D721Med (cell line): ENCODE measurements at regions not wholly inside any gene's neighbourhood (a gene's known extent, or its start where the extent isn't known, plus 50 kb on each side); places are given as distances from the start of the nearest gene placed in this dataset.
"Not testable (repeated sequence)": the region's sequence is repeated elsewhere in the genome, so short reads cannot be mapped to it uniquely, and the experiment has no call there.

Experiments used
- DNase-seq: peaks from one replicate; pipeline ENCODE4 v3.0.0; 2011; ENCODE audit warnings: low spot score; ENCODE audit not compliant: insufficient read length
- FAIRE-seq: peaks from 2 replicates; lab custom pipeline; 2011; peaks lifted over from hg19 to GRCh38; lab: Jason Lieb, UNC

- FAIRE-seq, DNase-seq: not testable (repeated sequence)
Measured at GRCh38 chr21:5013455-5014304, 5507.7 kb upstream of the TPTE start.

GRCh38 chr21:5015187-5015586 lies 5506.2 kb upstream of the TPTE start:
- not testable (repeated sequence) for FAIRE-seq, DNase-seq

- not testable (repeated sequence) for FAIRE-seq, DNase-seq
Measured at GRCh38 chr21:5019120-5019519, 5502.3 kb upstream of the TPTE start.

GRCh38 chr21:5021815-5022214 lies 5499.6 kb upstream of the TPTE start:
- FAIRE-seq, DNase-seq: not testable (repeated sequence)

- FAIRE-seq, DNase-seq: not testable (repeated sequence)
Measured at GRCh38 chr21:5022254-5022653, 5499.1 kb upstream of the TPTE start.

- DNase-seq, FAIRE-seq: not testable (repeated sequence)
Measured at GRCh38 chr21:5022748-5023147, 5498.6 kb upstream of the TPTE start.

GRCh38 chr21:5035147-5035546 lies 5486.2 kb upstream of the TPTE start:
- FAIRE-seq, DNase-seq: not testable (repeated sequence)

GRCh38 chr21:5035587-5035986 lies 5485.8 kb upstream of the TPTE start:
- not testable (repeated sequence) for FAIRE-seq, DNase-seq

GRCh38 chr21:5037606-5038331 lies 5483.6 kb upstream of the TPTE start:
- not testable (repeated sequence) for DNase-seq, FAIRE-seq

- DNase-seq, FAIRE-seq: not testable (repeated sequence)
Measured at GRCh38 chr21:5039926-5040325, 5481.5 kb upstream of the TPTE start.

GRCh38 chr21:5042583-5042982 lies 5478.8 kb upstream of the TPTE start:
- not testable (repeated sequence) for FAIRE-seq, DNase-seq

GRCh38 chr21:5044812-5045211 lies 5476.6 kb upstream of the TPTE start:
- FAIRE-seq: not testable (repeated sequence)

GRCh38 chr21:5051303-5052018 lies 5469.9 kb upstream of the TPTE start:
- not testable (repeated sequence) for DNase-seq, FAIRE-seq

More at GRCh38 chr21:5044812-5045211, 5476.6 kb upstream of the TPTE start:
- DNase-seq: not testable (repeated sequence)

- FAIRE-seq: not testable (repeated sequence)
Measured at GRCh38 chr21:5055027-5055754, 5466.2 kb upstream of the TPTE start.

GRCh38 chr21:5055996-5056962 lies 5465.1 kb upstream of the TPTE start:
- not testable (repeated sequence) for DNase-seq, FAIRE-seq

More at GRCh38 chr21:5055027-5055754, 5466.2 kb upstream of the TPTE start:
- not testable (repeated sequence) for DNase-seq

GRCh38 chr21:5057077-5057476 lies 5464.3 kb upstream of the TPTE start:
- FAIRE-seq, DNase-seq: not testable (repeated sequence)

GRCh38 chr21:5060364-5061083 lies 5460.9 kb upstream of the TPTE start:
- not testable (repeated sequence) for FAIRE-seq, DNase-seq
